ENCODE measurements at regions not wholly inside any gene's neighbourhood (a gene's known extent, or its start where the extent isn't known, plus 50 kb on each side); places are given as distances from the start of the nearest gene placed in this dataset.
A peak's percentile ranks its signal among the peaks of the same experiment; 100 is the strongest.

DNA sequence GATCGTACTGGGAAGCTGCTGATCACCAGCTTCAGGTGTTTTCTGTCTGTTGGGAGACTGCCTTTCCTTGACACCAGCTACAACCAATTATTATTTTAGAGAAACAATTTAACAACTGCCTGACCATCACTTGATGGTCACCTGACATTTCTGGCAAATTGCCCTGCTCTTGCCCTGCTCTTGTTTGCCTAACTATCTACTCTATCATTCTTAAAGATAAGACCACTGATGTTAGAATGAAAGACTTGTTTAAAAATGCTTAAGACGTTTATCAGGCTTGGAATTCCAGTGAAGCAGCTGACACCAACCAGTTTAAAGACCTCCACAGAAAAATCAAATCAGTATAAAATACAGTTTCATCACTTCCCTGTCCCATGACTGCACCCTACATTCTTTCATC lies 423.3 kb upstream of the CAMK1G start:
- no peaks in the 10 kb centered on the region for H3K9me2 ChIP-seq (ENCODE audit: insufficient read depth, low read length)
- H2AFZ ChIP-seq (ENCODE audit: low read depth, low read length) = no peak overlapping the region
- H3K79me2 ChIP-seq (replicated peaks; ENCODE audit: insufficient read depth, low read length) = no peaks in the 10 kb centered on the region
- H3K27me3 ChIP-seq (ENCODE audit: insufficient read depth, low read depth, low read length) = no peaks in the 10 kb centered on the region
- no peak overlapping the region for H3K4me2 ChIP-seq (ENCODE audit: low read length)
- no peaks in the 10 kb centered on the region for H3K36me3 ChIP-seq (ENCODE audit: insufficient read depth, low read length)
- H3K9me3 ChIP-seq (ENCODE audit: low read length) = no peaks in the 10 kb centered on the region
- no peaks in the 10 kb centered on the region for H4K20me1 ChIP-seq (ENCODE audit: insufficient read depth)
- no peak overlapping the region for H3K9ac ChIP-seq (ENCODE audit: low read length)
- H3K27ac ChIP-seq (ENCODE audit: low read length) = peak overlapping the region; percentile 25
- no peak overlapping the region for H3K4me3 ChIP-seq (ENCODE audit: low read length)
- TF ChIP-seq MXI1 (conservative IDR thresholded peaks at IDR 0.05; ENCODE audit: poor library complexity, severe bottlenecking) = no peak
- no peak for TF ChIP-seq RAD21 (conservative IDR thresholded peaks at IDR 0.05)
- no peak for TF ChIP-seq POLR2AphosphoS5 (IDR thresholded peaks at IDR 0.05)
- no peak for TF ChIP-seq EP300 (conservative IDR thresholded peaks at IDR 0.05; ENCODE audit: poor library complexity, severe bottlenecking)
- TF ChIP-seq, protein P1, sequence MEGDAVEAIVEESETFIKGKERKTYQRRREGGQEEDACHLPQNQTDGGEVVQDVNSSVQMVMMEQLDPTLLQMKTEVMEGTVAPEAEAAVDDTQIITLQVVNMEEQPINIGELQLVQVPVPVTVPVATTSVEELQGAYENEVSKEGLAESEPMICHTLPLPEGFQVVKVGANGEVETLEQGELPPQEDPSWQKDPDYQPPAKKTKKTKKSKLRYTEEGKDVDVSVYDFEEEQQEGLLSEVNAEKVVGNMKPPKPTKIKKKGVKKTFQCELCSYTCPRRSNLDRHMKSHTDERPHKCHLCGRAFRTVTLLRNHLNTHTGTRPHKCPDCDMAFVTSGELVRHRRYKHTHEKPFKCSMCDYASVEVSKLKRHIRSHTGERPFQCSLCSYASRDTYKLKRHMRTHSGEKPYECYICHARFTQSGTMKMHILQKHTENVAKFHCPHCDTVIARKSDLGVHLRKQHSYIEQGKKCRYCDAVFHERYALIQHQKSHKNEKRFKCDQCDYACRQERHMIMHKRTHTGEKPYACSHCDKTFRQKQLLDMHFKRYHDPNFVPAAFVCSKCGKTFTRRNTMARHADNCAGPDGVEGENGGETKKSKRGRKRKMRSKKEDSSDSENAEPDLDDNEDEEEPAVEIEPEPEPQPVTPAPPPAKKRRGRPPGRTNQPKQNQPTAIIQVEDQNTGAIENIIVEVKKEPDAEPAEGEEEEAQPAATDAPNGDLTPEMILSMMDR (IDR thresholded peaks at IDR 0.05; ENCODE audit: poor library complexity, severe bottlenecking) = no peak
- TF ChIP-seq, protein P2, sequence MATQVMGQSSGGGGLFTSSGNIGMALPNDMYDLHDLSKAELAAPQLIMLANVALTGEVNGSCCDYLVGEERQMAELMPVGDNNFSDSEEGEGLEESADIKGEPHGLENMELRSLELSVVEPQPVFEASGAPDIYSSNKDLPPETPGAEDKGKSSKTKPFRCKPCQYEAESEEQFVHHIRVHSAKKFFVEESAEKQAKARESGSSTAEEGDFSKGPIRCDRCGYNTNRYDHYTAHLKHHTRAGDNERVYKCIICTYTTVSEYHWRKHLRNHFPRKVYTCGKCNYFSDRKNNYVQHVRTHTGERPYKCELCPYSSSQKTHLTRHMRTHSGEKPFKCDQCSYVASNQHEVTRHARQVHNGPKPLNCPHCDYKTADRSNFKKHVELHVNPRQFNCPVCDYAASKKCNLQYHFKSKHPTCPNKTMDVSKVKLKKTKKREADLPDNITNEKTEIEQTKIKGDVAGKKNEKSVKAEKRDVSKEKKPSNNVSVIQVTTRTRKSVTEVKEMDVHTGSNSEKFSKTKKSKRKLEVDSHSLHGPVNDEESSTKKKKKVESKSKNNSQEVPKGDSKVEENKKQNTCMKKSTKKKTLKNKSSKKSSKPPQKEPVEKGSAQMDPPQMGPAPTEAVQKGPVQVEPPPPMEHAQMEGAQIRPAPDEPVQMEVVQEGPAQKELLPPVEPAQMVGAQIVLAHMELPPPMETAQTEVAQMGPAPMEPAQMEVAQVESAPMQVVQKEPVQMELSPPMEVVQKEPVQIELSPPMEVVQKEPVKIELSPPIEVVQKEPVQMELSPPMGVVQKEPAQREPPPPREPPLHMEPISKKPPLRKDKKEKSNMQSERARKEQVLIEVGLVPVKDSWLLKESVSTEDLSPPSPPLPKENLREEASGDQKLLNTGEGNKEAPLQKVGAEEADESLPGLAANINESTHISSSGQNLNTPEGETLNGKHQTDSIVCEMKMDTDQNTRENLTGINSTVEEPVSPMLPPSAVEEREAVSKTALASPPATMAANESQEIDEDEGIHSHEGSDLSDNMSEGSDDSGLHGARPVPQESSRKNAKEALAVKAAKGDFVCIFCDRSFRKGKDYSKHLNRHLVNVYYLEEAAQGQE (IDR thresholded peaks at IDR 0.05; ENCODE audit: borderline replicate concordance) = no peak
- no peak for TF ChIP-seq EZH2 (IDR thresholded peaks at IDR 0.05; ENCODE audit: borderline replicate concordance, insufficient read depth, low read length, poor library complexity, severe bottlenecking)
- no peak for TF ChIP-seq SMC3 (conservative IDR thresholded peaks at IDR 0.05; ENCODE audit: poor library complexity)
- no peak for TF ChIP-seq TAF1 (IDR thresholded peaks at IDR 0.05; ENCODE audit: low read depth)
- no peaks in the 10 kb centered on the region for H3F3A ChIP-seq (ENCODE audit: insufficient read depth, low read length, poor library complexity, severe bottlenecking)

DNA sequence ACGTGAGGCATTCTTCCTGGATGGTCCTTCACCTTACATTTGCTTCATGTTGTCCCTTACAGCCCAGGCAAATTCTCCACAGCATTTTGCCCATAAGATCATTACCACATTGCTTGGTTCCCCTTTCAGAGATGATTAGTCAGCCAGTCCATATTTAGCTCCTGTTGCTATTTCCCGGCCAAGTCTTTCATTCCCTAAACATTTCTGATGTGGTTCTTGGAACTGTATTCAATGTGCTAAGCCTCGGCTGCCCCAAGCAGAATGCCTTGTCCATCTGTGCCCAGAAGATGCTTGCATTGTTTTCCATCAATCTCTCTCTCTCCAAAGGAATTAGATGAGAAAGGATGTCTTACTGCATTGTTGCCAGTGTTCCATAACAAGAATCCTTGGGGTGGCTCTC lies 420.9 kb upstream of the CAMK1G start:
- no peaks in the 10 kb centered on the region for H3K27me3 ChIP-seq (ENCODE audit: insufficient read depth, low read depth, low read length)
- TF ChIP-seq EP300 (conservative IDR thresholded peaks at IDR 0.05; ENCODE audit: poor library complexity, severe bottlenecking) (no peak), POLR2AphosphoS5 (IDR thresholded peaks at IDR 0.05) (no peak), MXI1 (conservative IDR thresholded peaks at IDR 0.05; ENCODE audit: poor library complexity, severe bottlenecking) (no peak)
- no peaks in the 10 kb centered on the region for H3F3A ChIP-seq (ENCODE audit: insufficient read depth, low read length, poor library complexity, severe bottlenecking)
- H3K27ac ChIP-seq (ENCODE audit: low read length) = no peak overlapping the region
- H4K20me1 ChIP-seq (ENCODE audit: insufficient read depth) = no peaks in the 10 kb centered on the region
- H3K4me3 ChIP-seq (ENCODE audit: low read length) = no peak overlapping the region
- H3K9me2 ChIP-seq (ENCODE audit: insufficient read depth, low read length) = no peaks in the 10 kb centered on the region
- H3K9me3 ChIP-seq (ENCODE audit: low read length) = no peaks in the 10 kb centered on the region
- H3K4me2 ChIP-seq (ENCODE audit: low read length) = no peak overlapping the region
- H2AFZ ChIP-seq (ENCODE audit: low read depth, low read length) = no peak overlapping the region
- H3K36me3 ChIP-seq (ENCODE audit: insufficient read depth, low read length) = no peaks in the 10 kb centered on the region
- H3K9ac ChIP-seq (ENCODE audit: low read length) = no peak overlapping the region
- no peaks in the 10 kb centered on the region for H3K79me2 ChIP-seq (replicated peaks; ENCODE audit: insufficient read depth, low read length)

DNA sequence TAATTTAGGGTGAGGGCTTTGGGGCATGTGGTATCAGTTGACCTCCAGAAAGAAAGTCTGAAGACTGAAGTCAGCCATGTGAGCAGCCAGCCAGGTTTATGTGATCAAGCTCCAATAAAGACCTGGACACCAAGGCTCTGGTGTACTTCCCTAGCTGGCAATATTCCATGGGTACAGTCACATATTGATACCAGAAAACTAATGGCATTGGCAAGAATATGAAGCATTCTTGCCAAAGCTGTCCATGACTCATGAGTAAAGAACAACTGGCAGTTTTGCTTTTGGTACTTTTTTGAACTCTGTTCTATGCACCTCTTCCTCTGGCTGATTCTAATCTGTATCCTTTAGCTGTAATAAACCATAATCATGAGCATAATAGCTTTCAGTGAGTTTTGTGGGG lies 415.3 kb upstream of the CAMK1G start:
- Histone ChIP-seq H3K27me3 (ENCODE audit: insufficient read depth, low read depth, low read length) (no peaks in the 10 kb centered on the region), H3F3A (ENCODE audit: insufficient read depth, low read length, poor library complexity, severe bottlenecking) (no peaks in the 10 kb centered on the region), H3K27ac (ENCODE audit: low read length) (no peak overlapping the region), H3K79me2 (replicated peaks; ENCODE audit: insufficient read depth, low read length) (no peaks in the 10 kb centered on the region), H4K20me1 (ENCODE audit: insufficient read depth) (no peaks in the 10 kb centered on the region), H2AFZ (ENCODE audit: low read depth, low read length) (no peak overlapping the region), H3K36me3 (ENCODE audit: insufficient read depth, low read length) (no peaks in the 10 kb centered on the region), H3K9ac (ENCODE audit: low read length) (no peak overlapping the region), H3K4me2 (ENCODE audit: low read length) (no peak overlapping the region), H3K9me2 (ENCODE audit: insufficient read depth, low read length) (no peaks in the 10 kb centered on the region), H3K4me3 (ENCODE audit: low read length) (no peak overlapping the region), H3K9me3 (ENCODE audit: low read length) (no peaks in the 10 kb centered on the region)
- TF ChIP-seq POLR2AphosphoS5 (IDR thresholded peaks at IDR 0.05) = no peak
- no peak for TF ChIP-seq SMC3 (conservative IDR thresholded peaks at IDR 0.05; ENCODE audit: poor library complexity)
- TF ChIP-seq MXI1 (conservative IDR thresholded peaks at IDR 0.05; ENCODE audit: poor library complexity, severe bottlenecking) = no peak
- TF ChIP-seq EP300 (conservative IDR thresholded peaks at IDR 0.05; ENCODE audit: poor library complexity, severe bottlenecking) = no peak
- TF ChIP-seq TAF1 (IDR thresholded peaks at IDR 0.05; ENCODE audit: low read depth) = no peak
- no peak for TF ChIP-seq RAD21 (conservative IDR thresholded peaks at IDR 0.05)
- TF ChIP-seq, protein P1 (IDR thresholded peaks at IDR 0.05; ENCODE audit: poor library complexity, severe bottlenecking) = no peak
- TF ChIP-seq, protein P2 (IDR thresholded peaks at IDR 0.05; ENCODE audit: borderline replicate concordance) = no peak
- TF ChIP-seq EZH2 (IDR thresholded peaks at IDR 0.05; ENCODE audit: borderline replicate concordance, insufficient read depth, low read length, poor library complexity, severe bottlenecking) = no peak
